Activated gamma-delta T cell treated with Interleukin-2 at 50 U/mL for 16 hours (primary cell): ENCODE measurements at regions not wholly inside any gene's neighbourhood (a gene's known extent, or its start where the extent isn't known, plus 50 kb on each side); places are given as distances from the start of the nearest gene placed in this dataset.
"Not testable (repeated sequence)": the region's sequence is repeated elsewhere in the genome, so short reads cannot be mapped to it uniquely, and the experiment has no call there.

ENCODE experiments used
- DNase-seq: peaks from one replicate; pipeline ENCODE4 v3.0.0-alpha.2; 2020

- no peak for DNase-seq
Measured at GRCh38 chr1:55893155-55893554, 678.0 kb upstream of the USP24 start.

- DNase-seq: no peak
Measured at GRCh38 chr1:55888685-55889317, 673.6 kb upstream of the USP24 start.

GRCh38 chr1:55886856-55887712, 671.9 kb upstream of the USP24 start:
- DNase-seq: no peak

GRCh38 chr1:55885619-55886018, 670.5 kb upstream of the USP24 start:
- no peak for DNase-seq

- no peak for DNase-seq
Measured at GRCh38 chr1:55882931-55883330, 667.8 kb upstream of the USP24 start.

- no peak for DNase-seq
Measured at GRCh38 chr1:55879346-55879745, 664.2 kb upstream of the USP24 start.

- no peak for DNase-seq
Measured at GRCh38 chr1:55877437-55878232, 662.5 kb upstream of the USP24 start.

GRCh38 chr1:55876276-55877060, 661.3 kb upstream of the USP24 start:
- no peak for DNase-seq

- no peak for DNase-seq
Measured at GRCh38 chr1:55870106-55870505, 654.9 kb upstream of the USP24 start.

GRCh38 chr1:55869065-55869464, 653.9 kb upstream of the USP24 start:
- DNase-seq: no peak

- DNase-seq: no peak
Measured at GRCh38 chr1:55868026-55868425, 652.9 kb upstream of the USP24 start.

GRCh38 chr1:55867304-55867843, 652.2 kb upstream of the USP24 start:
- DNase-seq: no peak

- not testable (repeated sequence) for DNase-seq
Measured at GRCh38 chr1:55865778-55866177, 650.6 kb upstream of the USP24 start.

GRCh38 chr1:55864251-55864650, 649.1 kb upstream of the USP24 start:
- DNase-seq: no peak

- DNase-seq: no peak
Measured at GRCh38 chr1:55861676-55862340, 646.6 kb upstream of the USP24 start.

GRCh38 chr1:55860798-55861519, 645.8 kb upstream of the USP24 start:
- no peak for DNase-seq

- no peak for DNase-seq
Measured at GRCh38 chr1:55860326-55860725, 645.2 kb upstream of the USP24 start.

GRCh38 chr1:55854911-55855310, 639.7 kb upstream of the USP24 start:
- DNase-seq: no peak

GRCh38 chr1:55848906-55849305, 633.7 kb upstream of the USP24 start:
- no peak for DNase-seq

- no peak for DNase-seq
Measured at GRCh38 chr1:55846051-55846450, 630.9 kb upstream of the USP24 start.

- DNase-seq: no peak
Measured at GRCh38 chr1:55844322-55844721, 629.2 kb upstream of the USP24 start.
